GM19238 (cell line): ENCODE measurements at regions not wholly inside any gene's neighbourhood (a gene's known extent, or its start where the extent isn't known, plus 50 kb on each side); places are given as distances from the start of the nearest gene placed in this dataset.
"Not testable (repeated sequence)": the region's sequence is repeated elsewhere in the genome, so short reads cannot be mapped to it uniquely, and the experiment has no call there.

Experiments used
- DNase-seq: peaks from one replicate; pipeline ENCODE4 v3.0.0; 2011; ENCODE audit warnings: low spot score; ENCODE audit not compliant: insufficient read length

DNA sequence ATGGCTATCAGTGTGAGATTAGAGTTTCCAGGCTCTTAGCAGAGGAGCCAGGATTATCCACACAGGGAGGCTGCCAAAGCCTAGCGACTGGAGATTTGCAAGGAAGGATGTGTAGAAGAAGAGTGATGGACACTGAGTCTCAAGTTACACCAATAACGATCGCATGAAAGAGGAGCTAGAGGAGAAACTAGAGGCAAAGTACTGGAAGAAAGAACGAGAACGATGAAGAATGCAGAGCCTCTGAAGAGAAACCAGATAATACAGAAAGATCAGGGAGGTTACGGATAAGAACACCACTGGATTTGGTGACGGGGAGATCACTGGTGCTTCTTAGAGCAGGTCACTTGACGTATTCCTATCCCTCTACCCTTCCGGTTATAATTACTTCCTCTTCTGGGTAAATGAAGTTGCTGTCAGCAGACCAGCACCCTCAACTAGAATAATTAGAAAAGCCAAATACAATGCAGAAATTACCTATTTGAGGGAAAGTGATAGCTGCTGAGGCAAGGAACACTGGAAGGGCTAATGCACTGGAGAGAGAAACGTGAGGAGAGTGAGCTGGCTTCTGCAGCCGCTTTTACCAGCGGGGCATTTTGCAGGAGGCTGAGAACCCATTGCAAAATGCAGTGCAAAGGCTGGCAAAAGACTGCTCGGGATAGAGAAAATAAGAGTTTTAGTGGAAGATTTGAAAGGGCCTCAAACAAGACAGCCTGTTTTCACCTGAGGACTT lies 93.1 kb upstream of the HIF1A start:
- no peak for DNase-seq

DNA sequence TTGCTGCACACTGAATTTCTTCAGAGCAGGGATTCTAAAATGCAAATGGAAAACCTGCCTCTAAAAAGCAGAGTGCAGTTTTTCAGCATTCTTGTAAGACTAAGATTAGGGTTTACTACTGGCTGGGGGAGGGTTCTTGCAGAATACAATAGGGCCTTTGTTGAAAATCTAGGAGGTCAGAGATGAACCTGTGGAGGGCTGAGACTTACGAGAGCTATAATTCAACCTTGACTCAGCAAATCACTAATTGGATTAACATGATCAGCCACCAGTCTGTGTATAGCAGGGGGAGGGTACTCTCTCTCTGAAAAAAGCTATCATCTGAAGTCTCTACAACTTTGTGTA lies 92.6 kb upstream of the HIF1A start:
- DNase-seq: no peak

DNA sequence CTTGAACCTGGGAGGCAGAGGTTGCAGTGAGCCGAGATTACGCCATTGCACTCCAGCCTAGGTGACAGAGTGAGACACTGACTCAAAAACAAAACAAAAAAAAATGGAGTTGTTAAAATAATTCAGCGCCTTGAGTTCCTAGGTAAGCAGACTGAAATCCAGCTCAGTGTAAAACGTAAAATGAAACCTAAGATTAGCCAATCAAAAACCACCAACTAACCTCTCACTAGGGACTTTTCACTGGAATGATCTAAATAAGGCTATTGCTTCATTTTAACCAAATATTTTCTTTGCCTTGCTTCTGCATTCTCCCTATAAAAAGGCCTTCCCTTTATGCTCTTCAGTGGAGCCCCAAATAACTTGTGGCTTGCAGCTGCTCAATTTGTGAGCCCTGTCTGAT lies 91.6 kb upstream of the HIF1A start:
- DNase-seq: no peak

DNA sequence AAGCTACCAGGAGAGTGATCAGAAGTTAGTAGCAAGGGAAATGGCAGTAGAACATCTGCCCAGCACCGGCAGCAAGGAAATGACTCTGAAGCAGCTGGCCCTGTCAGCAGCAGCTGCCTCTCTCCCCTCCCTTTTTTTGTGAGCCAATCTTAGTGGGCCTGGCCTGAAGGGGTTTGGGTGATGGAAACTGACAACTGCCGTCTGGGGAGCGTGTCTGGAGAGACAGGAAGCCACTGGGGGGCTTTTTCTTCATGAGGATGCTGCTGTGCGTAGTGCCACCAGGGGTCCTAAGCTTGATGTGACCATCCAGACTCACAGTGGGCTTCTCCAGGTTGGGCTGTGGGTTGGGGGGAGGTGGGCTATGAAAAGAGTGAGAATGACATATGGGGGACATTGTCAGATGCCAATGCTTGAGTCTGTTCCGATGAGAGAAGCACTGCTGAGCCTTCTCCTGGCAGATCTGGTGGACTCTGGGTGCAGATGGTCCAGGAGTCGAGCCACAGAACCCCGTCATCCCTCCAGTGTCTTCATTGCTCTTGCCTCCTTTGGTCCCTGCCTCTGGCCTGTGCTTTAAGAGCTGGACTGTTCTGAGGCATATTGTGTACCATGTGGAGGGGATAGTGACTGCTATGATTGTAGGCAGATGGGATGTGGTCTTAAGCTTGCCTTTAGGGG lies 87.6 kb upstream of the HIF1A start:
- no peak for DNase-seq

DNA sequence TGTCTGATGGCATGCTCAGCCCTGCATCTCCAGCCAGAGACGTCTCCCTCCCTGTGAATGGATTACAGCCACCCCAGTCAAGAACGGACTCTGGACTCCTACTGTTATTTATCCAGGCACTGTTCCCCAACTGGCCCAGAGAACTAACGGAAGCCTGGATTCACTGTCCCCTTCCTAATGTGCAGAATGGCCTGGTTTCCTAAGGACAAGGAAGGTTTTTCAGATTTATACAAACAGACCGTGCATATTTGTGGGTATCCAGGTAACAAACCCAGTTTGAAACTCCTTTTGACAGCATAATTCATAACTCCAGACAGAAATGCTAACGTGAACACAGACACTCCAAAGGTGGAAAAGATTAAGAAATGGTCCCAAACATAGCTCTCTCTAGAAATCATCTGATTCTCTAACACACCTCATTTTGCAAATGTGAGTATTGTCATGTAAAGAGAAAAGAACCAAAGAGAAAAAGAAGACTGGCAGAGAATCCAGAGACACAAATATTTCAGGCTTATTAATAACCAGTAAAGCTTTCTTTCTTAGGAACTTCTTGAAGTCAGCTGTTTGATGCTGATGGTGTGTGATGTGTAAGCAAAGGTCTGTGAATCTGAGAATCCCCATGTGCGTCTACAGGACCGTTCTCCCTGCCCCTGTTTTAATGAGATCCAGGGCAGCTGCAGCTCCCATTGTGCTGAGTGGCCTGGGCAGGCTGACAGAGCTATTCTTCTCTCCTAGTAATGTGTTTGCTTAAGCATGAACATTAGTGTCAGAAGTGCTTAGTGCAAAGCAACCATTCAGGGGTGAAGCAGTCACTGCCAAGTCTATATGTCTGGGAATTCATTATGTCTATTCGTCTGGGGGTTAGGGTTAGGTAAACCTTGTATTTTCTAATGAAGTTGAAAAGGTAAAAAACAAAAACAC lies 86.8 kb upstream of the HIF1A start:
- no peak for DNase-seq

DNA sequence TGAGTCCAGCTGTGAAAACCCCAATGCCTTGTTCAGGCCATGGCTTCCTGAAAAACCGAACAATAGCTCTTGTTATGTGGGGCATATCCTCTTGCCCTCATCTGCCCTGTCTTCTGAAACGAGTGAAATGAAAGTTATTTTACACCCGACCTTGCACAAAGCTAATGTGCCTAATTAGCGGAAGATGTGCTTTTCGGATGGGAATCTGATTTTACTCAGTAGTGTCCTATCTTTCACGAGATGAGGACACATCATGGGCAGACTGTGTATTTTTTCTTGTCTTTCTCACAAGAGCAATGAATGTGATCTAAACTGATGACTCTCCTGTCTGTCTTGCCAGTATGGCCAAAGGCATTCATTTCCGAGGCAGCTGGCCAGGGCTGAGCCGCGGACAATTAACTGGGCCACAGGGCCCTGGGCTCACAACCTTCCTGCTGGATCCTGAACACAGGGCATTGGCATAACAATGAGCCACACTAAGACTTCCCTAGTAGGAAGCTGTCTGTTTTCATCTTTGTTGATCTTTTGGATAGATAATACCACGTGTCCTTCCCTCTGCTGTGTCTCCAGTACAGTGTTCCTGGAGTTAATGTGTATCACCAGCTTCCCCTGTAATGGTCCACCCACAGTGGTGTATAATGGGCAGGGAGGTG lies 86.0 kb upstream of the HIF1A start:
- no peak for DNase-seq

DNA sequence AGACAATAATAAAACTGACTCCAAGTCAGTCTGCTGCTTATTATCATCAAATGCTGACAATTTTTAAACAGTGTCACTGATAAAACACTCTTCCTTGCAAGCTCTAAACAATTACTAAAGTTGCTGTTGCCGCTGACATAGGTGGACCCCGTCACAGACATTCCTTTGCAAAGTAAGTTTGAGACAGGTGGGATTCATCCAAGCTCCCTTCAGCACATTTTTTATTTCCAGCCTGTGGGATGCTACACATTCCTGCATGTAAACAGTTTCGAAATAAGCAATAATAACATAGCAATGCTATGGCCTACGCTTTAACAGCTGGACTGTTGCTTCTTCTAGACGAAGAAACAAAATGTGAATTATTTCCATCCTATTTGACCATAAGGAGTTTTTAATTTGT lies 85.4 kb upstream of the HIF1A start:
- DNase-seq: no peak

DNA sequence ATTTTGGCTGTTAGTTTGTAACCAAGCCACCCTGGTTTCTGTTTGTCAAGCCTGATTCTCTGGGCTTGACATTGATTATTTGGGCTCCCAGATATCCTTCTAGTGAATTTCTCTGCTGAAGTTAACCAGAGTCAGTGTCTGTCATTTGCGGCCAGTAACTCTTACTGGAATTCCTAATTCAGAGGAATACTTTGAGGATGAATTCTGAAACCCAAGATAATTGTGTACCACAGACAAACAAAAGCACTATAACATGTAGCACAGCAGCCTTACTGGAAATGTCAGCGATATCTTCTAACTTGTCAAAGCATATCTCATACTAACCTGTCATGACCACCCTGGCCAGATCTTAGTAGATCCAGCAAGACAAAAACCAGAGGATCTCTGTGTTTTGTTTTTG lies 84.4 kb upstream of the HIF1A start:
- no peak for DNase-seq

DNA sequence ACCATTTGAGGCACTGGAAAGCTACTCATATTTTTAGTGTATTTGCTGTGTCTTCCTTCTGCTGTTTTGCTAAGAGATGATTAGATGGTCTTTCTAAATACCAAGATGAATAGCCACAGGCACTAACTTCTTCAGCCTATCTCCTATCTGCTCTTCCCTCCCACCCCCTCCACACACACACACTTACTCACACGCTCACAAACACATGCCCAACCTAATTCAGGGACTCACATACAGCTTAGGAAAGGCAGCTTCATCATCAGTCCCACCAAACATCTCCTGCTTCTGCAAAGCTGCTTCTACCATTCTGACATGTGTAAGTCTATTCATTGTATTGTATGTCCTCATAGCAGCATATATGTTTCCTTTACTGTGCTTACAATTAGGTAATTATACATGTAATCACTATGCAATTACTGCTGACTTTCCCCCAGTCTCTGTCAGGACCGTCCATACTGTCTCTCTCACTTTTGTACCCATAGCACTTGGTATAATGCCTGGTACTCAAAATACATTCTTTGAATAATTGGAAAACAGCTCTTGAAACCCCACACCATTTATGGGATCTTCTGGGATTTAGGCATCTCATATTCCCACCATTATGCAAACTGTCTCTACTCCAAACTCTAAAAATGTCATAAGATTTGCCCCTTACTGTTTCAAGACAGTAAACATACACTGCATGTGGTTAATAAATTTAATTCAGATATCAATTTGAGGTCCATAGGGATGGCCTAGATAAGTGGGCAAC lies 83.3 kb upstream of the HIF1A start:
- no peak for DNase-seq

DNA sequence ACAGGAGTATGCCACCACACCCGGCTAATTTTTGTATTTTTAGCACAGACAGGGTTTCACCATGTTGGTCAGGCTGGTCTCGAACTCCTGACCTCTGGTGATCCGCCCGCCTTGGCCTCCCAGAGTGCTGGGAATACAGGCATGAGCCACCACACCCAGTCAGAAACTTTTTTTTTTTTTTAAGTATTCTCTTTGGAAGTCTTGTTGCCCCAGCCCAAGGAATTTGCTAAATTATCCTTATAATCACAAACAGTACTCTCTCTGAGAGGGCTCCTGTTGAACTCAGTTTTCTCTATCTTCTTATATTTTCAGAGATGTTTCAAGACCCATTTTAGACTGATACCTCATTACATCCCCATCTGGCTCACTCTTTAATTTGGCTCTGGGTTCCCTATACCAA lies 82.3 kb upstream of the HIF1A start:
- DNase-seq: not testable (repeated sequence)

DNA sequence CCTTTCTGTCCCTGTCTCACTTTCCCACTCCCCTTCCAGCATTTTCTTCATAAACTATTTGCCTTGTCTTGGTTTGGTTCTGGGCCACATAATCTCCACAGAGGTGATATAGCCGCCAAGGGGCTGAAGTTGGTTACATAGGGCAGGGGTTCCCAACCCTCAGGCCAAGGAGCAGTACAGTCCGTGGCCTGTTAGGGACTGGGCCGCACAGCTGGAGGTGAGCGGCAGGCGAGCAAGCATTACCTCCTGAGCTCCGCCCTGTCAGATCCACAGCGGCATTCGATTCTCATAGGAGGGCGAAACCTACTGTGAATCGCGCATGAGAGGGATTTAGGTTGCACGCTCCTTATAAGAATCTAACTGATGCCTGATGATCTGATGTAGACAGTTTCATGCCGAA lies 80.6 kb upstream of the HIF1A start:
- DNase-seq: no peak

DNA sequence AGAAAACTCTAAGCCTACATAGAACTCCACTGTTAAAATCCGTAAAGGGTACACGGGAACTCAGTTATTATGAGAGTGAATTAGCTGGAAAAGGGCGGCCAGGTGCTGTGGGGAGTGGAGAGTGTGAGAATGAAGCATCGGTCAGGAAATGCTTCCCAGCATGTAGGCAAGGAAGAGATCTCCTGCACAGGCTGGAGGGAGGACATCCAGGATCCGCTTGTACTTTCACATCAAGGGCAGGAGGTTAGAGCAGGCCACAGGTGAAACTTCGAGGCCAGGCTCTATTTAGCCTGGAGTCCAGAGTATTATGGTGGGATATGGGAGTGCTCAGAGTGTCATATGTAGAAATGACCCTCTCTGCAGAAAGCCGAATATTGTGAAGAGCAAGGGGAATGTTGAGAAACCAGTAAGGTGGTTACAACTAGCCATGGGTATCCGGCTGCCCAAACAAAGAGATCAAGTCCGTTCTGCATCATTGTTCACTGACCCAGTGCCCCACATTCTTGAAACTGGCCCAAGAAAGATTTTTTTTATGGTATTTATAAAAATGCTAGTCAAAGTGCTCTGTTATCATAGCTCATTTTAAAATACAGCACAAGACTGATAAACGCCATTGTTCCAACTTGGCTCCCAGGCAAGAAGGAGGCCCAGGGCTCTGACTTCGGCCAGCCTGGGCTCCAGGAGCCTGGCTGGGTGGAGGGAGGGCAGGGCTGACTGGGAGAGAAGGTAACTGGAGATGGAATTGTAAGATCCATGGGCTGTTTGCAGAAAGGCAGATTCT lies 79.4 kb upstream of the HIF1A start:
- no peak for DNase-seq

DNA sequence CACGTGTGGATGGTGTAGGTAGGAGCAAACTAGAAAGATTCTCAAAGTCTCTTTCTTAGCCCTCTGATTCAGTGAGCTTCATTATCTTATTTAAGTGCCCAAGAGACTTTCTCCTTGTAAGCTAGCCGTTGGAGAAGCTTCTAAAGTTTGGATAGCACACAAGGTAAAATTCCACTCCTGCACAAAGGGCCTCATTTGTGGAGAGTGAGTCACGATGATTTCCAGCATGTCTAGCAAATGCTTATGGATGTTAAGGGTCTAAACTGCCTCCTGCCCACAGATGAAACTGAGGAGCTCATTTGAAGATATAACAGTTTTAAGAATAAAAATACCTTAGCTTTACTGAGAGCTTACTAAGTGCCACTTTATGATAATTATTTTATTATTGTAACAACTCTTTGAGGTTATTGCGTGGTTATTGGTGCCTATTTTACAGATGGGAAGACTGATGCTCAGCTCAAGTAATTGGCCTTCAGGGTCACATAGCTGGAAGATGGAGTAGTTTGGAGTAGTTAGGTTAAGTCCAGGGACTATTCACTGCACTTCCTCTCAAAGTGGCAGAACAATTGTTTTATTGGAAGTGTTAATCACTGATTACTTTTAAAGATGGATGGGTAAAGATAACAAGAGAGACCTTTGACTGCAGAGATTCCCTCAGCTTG lies 78.7 kb upstream of the HIF1A start:
- no peak for DNase-seq

DNA sequence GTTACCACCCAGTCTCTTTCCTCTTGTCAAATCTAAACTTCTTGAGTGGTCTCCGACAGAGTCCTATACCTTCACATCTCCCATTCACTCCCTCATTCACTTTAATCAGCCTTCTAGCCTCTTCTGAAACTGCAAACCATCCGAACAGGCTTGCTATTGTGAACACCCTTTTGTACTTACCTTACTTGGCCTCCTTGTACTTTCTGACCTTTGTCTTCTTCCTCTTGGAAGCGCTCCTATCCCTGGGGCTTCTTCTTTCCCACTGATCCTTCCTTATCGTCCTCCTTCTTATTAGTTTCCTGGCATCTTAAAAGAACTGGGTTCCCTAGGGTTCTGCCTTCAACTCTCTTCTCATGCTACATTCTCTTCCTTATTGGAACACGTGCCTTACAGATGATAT lies 76.9 kb upstream of the HIF1A start:
- no peak for DNase-seq

DNA sequence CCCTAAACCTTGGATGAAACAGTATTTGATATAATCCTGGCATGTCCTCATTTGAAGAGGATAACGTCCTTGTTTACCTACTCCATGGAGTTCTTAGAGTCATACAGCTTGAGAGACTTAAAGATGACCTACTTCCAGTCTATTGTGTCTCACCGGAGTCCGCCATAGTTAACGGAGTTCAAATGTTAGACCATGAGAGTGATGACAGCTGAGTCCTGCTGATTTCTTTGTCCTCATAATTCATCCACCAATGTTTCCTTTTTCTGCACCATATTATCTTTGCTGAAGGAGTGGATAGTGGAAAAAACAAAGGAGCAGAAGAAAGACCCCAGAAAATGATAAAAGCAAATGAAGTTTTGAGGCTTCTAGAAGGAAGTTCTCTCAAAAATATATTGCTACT lies 75.8 kb upstream of the HIF1A start:
- no peak for DNase-seq

DNA sequence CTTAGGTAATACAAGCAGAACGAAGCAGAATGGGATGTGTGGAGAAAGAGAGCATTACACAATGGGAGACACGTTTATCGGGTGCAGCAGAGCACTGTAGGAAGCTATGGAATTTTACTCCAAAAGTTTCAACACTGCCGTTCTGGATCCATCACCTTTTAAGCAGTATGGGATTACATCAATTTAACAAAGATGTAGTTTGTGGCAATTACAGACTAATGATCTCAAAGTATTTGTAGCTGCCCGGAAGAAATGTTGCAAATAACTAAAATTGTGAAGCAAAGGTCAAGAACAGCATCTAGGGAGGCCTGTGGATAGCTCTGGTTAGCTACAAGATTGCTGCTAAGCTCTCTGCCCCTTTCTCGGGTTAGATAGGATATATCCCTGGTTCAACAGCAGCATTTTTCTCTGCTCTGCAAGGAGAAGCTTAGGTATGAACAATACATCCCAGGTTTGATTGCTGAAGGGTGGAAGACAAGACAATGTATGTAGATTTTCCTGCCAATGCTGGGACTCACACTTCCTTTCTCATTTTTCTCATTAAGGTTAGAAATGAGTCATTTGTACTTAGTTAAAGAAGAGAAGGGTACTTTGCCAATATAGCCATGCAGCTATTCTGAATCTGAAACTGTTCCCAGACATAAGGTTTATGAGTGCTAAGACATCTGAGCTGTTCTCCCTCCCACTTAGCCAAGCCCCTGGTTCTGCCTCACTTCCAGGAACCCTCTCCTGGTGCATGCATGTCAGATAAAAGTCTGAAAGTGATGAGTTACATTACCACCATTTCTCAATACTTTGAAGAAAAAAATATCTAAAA lies 75.0 kb upstream of the HIF1A start:
- no peak for DNase-seq

DNA sequence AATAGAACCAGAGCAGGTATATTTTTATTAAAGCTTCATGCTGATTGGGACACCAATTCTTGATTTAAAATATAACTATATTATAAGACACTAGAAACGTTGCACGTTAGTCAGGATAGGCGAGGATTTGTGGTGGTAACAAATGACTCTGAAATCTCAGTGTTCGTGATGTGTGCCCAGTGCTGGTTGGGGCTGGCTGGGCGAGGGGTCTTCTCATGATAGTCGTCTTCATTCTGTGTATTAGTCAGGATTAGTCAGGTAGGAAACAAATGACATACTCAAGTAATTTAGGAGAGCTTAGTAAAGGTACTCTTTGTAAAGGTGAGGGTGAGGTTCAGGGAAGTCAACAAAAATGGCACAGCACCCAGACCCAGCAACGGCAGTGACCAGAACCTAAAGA lies 73.9 kb upstream of the HIF1A start:
- no peak for DNase-seq

DNA sequence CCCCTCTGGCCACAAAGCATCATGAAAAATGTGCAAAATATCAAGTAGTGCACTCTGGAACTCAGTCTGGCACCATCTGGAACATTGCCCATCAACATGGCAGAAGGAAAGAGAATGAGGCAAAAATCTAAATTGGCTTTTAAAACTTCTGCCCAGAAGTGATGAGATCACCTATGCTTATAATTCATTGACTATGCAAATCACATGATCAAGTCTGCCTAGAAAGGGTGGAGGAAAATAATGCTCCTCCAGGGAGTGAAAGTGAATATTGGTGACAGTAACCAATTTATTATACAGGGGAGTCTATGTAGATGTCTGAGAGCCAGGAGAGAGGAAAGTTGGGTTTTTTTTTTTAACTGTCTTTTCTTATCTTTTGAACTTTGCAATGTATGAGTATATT lies 73.3 kb upstream of the HIF1A start:
- DNase-seq: no peak

DNA sequence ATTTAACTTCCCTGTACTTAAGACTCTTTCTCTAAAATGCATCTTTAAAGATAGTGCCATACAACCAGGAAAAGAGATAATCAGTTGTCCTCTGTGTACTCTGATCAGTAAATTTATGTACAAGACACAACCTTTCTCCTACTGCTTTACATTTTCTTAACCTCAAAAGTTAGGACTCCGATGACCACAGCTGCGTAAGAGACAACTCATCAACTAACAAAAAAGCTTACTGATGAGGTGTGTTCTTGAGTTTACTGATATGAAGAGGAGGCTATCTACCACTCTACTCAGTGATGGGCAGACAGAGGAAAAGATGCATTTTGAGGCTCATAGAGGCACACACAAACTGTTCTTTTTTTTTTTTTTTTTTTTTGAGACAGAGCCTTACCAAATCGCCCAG lies 71.4 kb upstream of the HIF1A start:
- no peak for DNase-seq
